ENCODE measurements at regions not wholly inside any gene's neighbourhood (a gene's known extent, or its start where the extent isn't known, plus 50 kb on each side); places are given as distances from the start of the nearest gene placed in this dataset.

GRCh38 chr1:172931761-172932160, 119.0 kb downstream of the TNFSF18 start:
- TF ChIP-seq TCF4 (CRISPR knock-in tag; IDR thresholded peaks at IDR 0.05; ENCODE audit: borderline replicate concordance) (no peak), ARNTL (CRISPR knock-in tag; IDR thresholded peaks at IDR 0.05; ENCODE audit: borderline replicate concordance, low read depth) (no peak)
